ENCODE measurements at regions not wholly inside any gene's neighbourhood (a gene's known extent, or its start where the extent isn't known, plus 50 kb on each side); places are given as distances from the start of the nearest gene placed in this dataset.

- no peaks in the 10 kb centered on the region for H4K20me1 ChIP-seq (ENCODE audit: control insufficient read depth, insufficient read depth, low read length, poor library complexity, severe bottlenecking)
- Mint-ChIP-seq H3K4me1 (no peaks in the 10 kb centered on the region), H3K27ac (no peak overlapping the region), H3K4me3 (no peak overlapping the region), H3K9me3 (ENCODE audit: insufficient read depth) (no peaks in the 10 kb centered on the region), H3K27me3 (peaks cover 16% of the 10 kb centered on the region)
- no peak overlapping the region for H3K27ac ChIP-seq (ENCODE audit: low read length in 2 of 2)
- H3K79me2 ChIP-seq (ENCODE audit: control insufficient read depth, insufficient read depth, low read length) = no peaks in the 10 kb centered on the region
- 94% methylated on average over 2 of the region's 8 CpGs for WGBS (ENCODE audit: insufficient coverage)
- ChIA-PET CTCF (no interaction called here), POLR2A (no interaction called here)
- H3K4me2 ChIP-seq (replicated peaks; ENCODE audit: low read depth, low read length, poor library complexity, severe bottlenecking) = no peak overlapping the region
- H2AFZ ChIP-seq (ENCODE audit: insufficient read depth, low read depth, low read length, poor library complexity, severe bottlenecking) = no peak overlapping the region
- no peak overlapping the region for H3K9ac ChIP-seq (ENCODE audit: low read length)
- intact Hi-C loops (cut with micrococcal nuclease) = no loop called here
- DNase-seq (no peak), ATAC-seq (ENCODE audit: low read depth) (no peak)
- TF ChIP-seq EZH2 (IDR thresholded peaks at IDR 0.05; ENCODE audit: borderline replicate concordance, insufficient read depth, low read depth, low read length, poor library complexity, severe bottlenecking) = no peak
- TF ChIP-seq, protein P1, sequence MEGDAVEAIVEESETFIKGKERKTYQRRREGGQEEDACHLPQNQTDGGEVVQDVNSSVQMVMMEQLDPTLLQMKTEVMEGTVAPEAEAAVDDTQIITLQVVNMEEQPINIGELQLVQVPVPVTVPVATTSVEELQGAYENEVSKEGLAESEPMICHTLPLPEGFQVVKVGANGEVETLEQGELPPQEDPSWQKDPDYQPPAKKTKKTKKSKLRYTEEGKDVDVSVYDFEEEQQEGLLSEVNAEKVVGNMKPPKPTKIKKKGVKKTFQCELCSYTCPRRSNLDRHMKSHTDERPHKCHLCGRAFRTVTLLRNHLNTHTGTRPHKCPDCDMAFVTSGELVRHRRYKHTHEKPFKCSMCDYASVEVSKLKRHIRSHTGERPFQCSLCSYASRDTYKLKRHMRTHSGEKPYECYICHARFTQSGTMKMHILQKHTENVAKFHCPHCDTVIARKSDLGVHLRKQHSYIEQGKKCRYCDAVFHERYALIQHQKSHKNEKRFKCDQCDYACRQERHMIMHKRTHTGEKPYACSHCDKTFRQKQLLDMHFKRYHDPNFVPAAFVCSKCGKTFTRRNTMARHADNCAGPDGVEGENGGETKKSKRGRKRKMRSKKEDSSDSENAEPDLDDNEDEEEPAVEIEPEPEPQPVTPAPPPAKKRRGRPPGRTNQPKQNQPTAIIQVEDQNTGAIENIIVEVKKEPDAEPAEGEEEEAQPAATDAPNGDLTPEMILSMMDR (IDR thresholded peaks at IDR 0.05) = no peak
- no peaks in the 10 kb centered on the region for H3K4me1 ChIP-seq (ENCODE audit: control insufficient read depth in 2 of 2, insufficient read depth in 2 of 2, low read length in 2 of 2)
- H3K36me3 ChIP-seq (replicated peaks in 1 of 2; ENCODE audit: control extremely low read depth in 1 of 2, control insufficient read depth in 1 of 2, extremely low read depth in 1 of 2, insufficient read depth in 2 of 2, low read length in 1 of 2) = no peaks in the 10 kb centered on the region
- H3K27me3 ChIP-seq (replicated peaks in 1 of 4; ENCODE audit: control extremely low read depth in 1 of 4, control insufficient read depth in 3 of 4, insufficient read depth in 4 of 4, low read length in 3 of 4) = peaks cover 0 to 10% (median 0%) of the 10 kb centered on the region in 4 experiments
- H3K4me3 ChIP-seq (ENCODE audit: control extremely low read depth in 1 of 5, extremely low read depth in 1 of 5, insufficient read depth in 1 of 5, low read depth in 2 of 5, low read length in 4 of 5) = no peak overlapping the region
- no peaks in the 10 kb centered on the region for H3K9me3 ChIP-seq (ENCODE audit: control extremely low read depth in 1 of 3, control insufficient read depth in 2 of 3, insufficient read depth in 1 of 3, low read length in 2 of 3)
These were observed 217.3 kb upstream of the PREP start for GRCh38 chr6:105619971-105620741.

DNA sequence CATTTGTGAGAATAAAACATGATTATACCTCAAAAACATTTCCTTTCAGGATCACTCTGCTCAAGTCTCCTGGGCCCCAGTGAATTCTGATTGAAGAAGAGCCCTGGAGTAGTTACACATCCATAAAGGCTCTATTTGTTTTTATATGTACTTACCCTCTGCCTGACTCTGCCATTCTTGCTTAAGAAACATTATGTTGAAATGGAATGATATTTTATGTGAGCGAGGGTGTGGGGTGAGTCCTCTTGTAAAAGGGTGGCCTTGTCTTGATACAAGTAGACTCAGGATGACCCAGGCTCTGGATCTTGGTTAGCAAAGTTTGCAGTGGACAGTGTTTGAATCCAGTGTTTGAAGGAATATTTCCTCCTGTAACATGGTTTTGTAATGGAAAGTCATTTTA lies 215.4 kb upstream of the PREP start:
- H3K36me3 ChIP-seq (replicated peaks in 1 of 2; ENCODE audit: control extremely low read depth in 1 of 2, control insufficient read depth in 1 of 2, extremely low read depth in 1 of 2, insufficient read depth in 2 of 2, low read length in 1 of 2) = no peaks in the 10 kb centered on the region
- no peaks in the 10 kb centered on the region for H3K4me1 Mint-ChIP-seq
- no peaks in the 10 kb centered on the region for H3K9me3 Mint-ChIP-seq (ENCODE audit: insufficient read depth)
- H2AFZ ChIP-seq (ENCODE audit: insufficient read depth, low read depth, low read length, poor library complexity, severe bottlenecking) = no peak overlapping the region
- no peak overlapping the region for H3K9ac ChIP-seq (ENCODE audit: low read length)
- intact Hi-C loops (cut with micrococcal nuclease) = no loop called here
- peaks cover 0 to 10% (median 0%) of the 10 kb centered on the region in 4 experiments for H3K27me3 ChIP-seq (replicated peaks in 1 of 4; ENCODE audit: control extremely low read depth in 1 of 4, control insufficient read depth in 3 of 4, insufficient read depth in 4 of 4, low read length in 3 of 4)
- no peak overlapping the region for H3K4me3 ChIP-seq (ENCODE audit: control extremely low read depth in 1 of 5, extremely low read depth in 1 of 5, insufficient read depth in 1 of 5, low read depth in 2 of 5, low read length in 4 of 5)
- ATAC-seq (ENCODE audit: low read depth) = no peak
- H3K4me1 ChIP-seq (ENCODE audit: control insufficient read depth in 2 of 2, insufficient read depth in 2 of 2, low read length in 2 of 2) = no peaks in the 10 kb centered on the region
- no peaks in the 10 kb centered on the region for H4K20me1 ChIP-seq (ENCODE audit: control insufficient read depth, insufficient read depth, low read length, poor library complexity, severe bottlenecking)
- peaks cover 11% of the 10 kb centered on the region for H3K27me3 Mint-ChIP-seq
- H3K4me2 ChIP-seq (replicated peaks; ENCODE audit: low read depth, low read length, poor library complexity, severe bottlenecking) = no peak overlapping the region
- H3K27ac Mint-ChIP-seq = no peak overlapping the region
- POLR2A ChIA-PET = no interaction called here
- H3K4me3 Mint-ChIP-seq = no peak overlapping the region
- TF ChIP-seq, protein P1 (IDR thresholded peaks at IDR 0.05) = no peak
- TF ChIP-seq EZH2 (IDR thresholded peaks at IDR 0.05; ENCODE audit: borderline replicate concordance, insufficient read depth, low read depth, low read length, poor library complexity, severe bottlenecking) = no peak
- H3K27ac ChIP-seq (ENCODE audit: low read length in 2 of 2) = no peak overlapping the region
- CTCF ChIA-PET = no interaction called here
- H3K79me2 ChIP-seq (ENCODE audit: control insufficient read depth, insufficient read depth, low read length) = no peaks in the 10 kb centered on the region
- WGBS (ENCODE audit: insufficient coverage) = 100% methylated on average over 1 of the region's 1 CpG
- no peak for DNase-seq
- H3K9me3 ChIP-seq (ENCODE audit: control extremely low read depth in 1 of 3, control insufficient read depth in 2 of 3, insufficient read depth in 1 of 3, low read length in 2 of 3) = no peaks in the 10 kb centered on the region
